Ishikawa (cell line): ENCODE measurements at regions not wholly inside any gene's neighbourhood (a gene's known extent, or its start where the extent isn't known, plus 50 kb on each side); places are given as distances from the start of the nearest gene placed in this dataset.

Experiments used
- CEBPB ChIP-seq: IDR thresholded peaks from 2 replicates; pipeline ENCODE4 v1.6.1; 2012
- CREB1 ChIP-seq: IDR thresholded peaks from 2 replicates; pipeline ENCODE4 v1.6.1; 2012; ENCODE audit warnings: low read depth
- EGR1 ChIP-seq: IDR thresholded peaks from 2 replicates; pipeline ENCODE4 v1.6.1; 2012
- EP300 ChIP-seq: IDR thresholded peaks from 2 replicates; pipeline ENCODE4 v1.6.1; 2012; ENCODE audit warnings: borderline replicate concordance
- FOXM1 ChIP-seq: IDR thresholded peaks from 2 replicates; pipeline ENCODE4 v1.6.1; 2012; ENCODE audit warnings: low read depth, borderline replicate concordance
- NFIC ChIP-seq: IDR thresholded peaks from 2 replicates; pipeline ENCODE4 v1.6.1; 2012
- RAD21 ChIP-seq: IDR thresholded peaks from 2 replicates; pipeline ENCODE4 v1.6.1; 2012; ENCODE audit warnings: low read depth
- TAF1 ChIP-seq: IDR thresholded peaks from 2 replicates; pipeline ENCODE4 v1.6.1; 2012; ENCODE audit warnings: low read depth, mild to moderate bottlenecking
- TCF12 ChIP-seq: IDR thresholded peaks from 2 replicates; pipeline ENCODE4 v1.6.1; 2012; ENCODE audit warnings: low read depth
- TEAD4 ChIP-seq: IDR thresholded peaks from 2 replicates; pipeline ENCODE4 v1.6.1; 2012
- USF1 ChIP-seq: IDR thresholded peaks from 2 replicates; pipeline ENCODE4 v1.6.1; 2012
- YY1 ChIP-seq: IDR thresholded peaks from 2 replicates; pipeline ENCODE4 v1.6.1; 2012; ENCODE audit warnings: low read depth
- ZBTB7A ChIP-seq: IDR thresholded peaks from 2 replicates; pipeline ENCODE4 v1.6.1; 2012; ENCODE audit warnings: low read depth
- TF ChIP-seq, protein P1 (sequence below): IDR thresholded peaks from 2 replicates; pipeline ENCODE4 v1.6.1; 2012
- TF ChIP-seq, protein P2 (sequence below): IDR thresholded peaks from 2 replicates; pipeline ENCODE4 v1.6.1; 2012; ENCODE audit warnings: low read depth, mild to moderate bottlenecking

DNA sequence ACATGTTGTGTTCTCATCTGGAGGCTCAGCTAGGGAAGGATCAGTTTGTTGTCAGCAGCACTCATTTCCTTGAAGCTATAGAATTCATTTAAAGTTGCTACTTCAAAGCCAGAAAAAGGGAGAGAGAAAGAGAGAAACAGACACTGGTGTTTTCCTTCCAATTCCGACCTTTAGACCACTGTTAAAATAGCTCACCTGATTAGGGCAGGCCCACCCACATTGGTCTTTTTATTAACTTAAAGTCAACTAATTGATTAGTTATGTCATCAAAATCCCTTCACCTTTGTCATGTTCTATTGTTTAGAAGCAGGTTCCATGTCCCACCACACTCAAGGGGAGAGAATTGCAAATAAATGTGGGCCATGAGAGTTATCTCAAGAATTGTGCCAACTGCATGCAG, 560.2 kb downstream of the PCDH17 start:
- TF ChIP-seq EGR1 (no peak), FOXM1 (no peak), TCF12 (no peak), USF1 (no peak), CREB1 (no peak), TEAD4 (no peak), YY1 (no peak), NFIC (no peak), RAD21 (no peak)
- TF ChIP-seq, protein P1, sequence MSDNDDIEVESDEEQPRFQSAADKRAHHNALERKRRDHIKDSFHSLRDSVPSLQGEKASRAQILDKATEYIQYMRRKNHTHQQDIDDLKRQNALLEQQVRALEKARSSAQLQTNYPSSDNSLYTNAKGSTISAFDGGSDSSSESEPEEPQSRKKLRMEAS, result no peak
- TF ChIP-seq, protein P2, sequence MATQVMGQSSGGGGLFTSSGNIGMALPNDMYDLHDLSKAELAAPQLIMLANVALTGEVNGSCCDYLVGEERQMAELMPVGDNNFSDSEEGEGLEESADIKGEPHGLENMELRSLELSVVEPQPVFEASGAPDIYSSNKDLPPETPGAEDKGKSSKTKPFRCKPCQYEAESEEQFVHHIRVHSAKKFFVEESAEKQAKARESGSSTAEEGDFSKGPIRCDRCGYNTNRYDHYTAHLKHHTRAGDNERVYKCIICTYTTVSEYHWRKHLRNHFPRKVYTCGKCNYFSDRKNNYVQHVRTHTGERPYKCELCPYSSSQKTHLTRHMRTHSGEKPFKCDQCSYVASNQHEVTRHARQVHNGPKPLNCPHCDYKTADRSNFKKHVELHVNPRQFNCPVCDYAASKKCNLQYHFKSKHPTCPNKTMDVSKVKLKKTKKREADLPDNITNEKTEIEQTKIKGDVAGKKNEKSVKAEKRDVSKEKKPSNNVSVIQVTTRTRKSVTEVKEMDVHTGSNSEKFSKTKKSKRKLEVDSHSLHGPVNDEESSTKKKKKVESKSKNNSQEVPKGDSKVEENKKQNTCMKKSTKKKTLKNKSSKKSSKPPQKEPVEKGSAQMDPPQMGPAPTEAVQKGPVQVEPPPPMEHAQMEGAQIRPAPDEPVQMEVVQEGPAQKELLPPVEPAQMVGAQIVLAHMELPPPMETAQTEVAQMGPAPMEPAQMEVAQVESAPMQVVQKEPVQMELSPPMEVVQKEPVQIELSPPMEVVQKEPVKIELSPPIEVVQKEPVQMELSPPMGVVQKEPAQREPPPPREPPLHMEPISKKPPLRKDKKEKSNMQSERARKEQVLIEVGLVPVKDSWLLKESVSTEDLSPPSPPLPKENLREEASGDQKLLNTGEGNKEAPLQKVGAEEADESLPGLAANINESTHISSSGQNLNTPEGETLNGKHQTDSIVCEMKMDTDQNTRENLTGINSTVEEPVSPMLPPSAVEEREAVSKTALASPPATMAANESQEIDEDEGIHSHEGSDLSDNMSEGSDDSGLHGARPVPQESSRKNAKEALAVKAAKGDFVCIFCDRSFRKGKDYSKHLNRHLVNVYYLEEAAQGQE, result no peak

DNA sequence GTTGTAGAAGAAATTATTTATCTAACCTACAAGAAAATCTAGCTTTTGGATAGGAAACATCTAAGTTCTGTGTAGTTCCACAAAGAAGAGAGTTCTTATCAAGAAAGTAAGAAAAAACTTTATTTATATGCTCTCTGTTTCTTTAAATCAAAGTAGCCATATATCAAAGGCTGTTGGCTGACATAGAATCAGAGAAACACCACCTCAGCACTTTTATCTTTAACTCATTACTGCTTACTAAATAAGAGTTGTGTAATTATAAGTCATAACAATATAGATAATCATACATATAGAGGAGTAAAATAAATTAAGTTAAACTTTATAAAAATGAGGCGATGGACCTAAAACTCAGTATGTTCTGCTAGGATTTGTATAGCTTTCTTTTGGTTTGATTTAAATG, 570.6 kb downstream of the PCDH17 start:
- TF ChIP-seq, protein P2, result no peak
- TF ChIP-seq USF1, result no peak

DNA sequence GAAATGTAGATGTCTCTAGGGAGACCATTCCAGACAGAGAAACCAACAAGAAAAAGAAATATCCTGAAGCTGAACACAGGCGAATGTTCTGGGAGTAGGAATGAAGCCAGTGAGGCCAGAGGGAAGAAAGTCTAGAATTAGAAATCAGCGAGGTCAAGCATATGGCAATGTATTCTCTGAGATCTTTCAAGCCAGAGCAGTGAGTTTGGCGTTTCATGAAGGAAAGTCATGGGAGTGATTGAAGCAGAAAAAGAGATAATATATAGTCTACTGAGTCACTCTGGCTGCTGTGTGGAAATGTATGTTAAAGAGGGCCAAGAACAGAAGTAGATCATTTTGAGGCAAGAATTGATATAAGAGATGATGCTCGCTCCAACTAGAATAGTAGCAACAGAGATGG, 576.0 kb downstream of the PCDH17 start:
- TF ChIP-seq FOXM1, result no peak
- no peak for TF ChIP-seq TEAD4
- no peak for TF ChIP-seq ZBTB7A
- no peak for TF ChIP-seq EGR1
- TF ChIP-seq CREB1, result no peak
- no peak for TF ChIP-seq RAD21
- TF ChIP-seq, protein P1, result no peak
- no peak for TF ChIP-seq CEBPB
- TF ChIP-seq YY1, result no peak

DNA sequence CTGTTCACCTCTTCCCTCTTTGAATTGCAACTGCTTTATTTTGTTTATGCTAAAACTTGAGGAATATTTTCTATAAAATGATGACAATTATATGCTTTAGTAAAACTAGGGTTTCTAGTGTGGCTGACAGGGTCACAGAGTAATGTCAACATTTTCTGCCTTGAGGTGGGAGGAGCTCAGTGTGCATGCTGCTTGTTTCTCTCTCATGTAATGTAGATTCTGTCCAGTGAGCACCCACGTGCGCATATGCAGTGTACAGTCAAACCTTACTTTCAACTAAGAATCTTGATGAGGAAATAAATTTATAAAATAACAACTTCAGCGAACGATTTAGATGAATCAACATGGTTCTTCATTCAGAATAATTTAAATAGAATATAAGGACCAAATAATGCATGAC, 603.9 kb downstream of the PCDH17 start:
- TF ChIP-seq YY1, result no peak
- no peak for TF ChIP-seq RAD21
- no peak for TF ChIP-seq FOXM1
- TF ChIP-seq TAF1, result no peak
- TF ChIP-seq, protein P2, result no peak
- TF ChIP-seq TEAD4, result no peak
- TF ChIP-seq, protein P1, result no peak
- no peak for TF ChIP-seq CREB1
- no peak for TF ChIP-seq EP300
- TF ChIP-seq TCF12, result no peak
- no peak for TF ChIP-seq ZBTB7A
- TF ChIP-seq NFIC, result no peak
- no peak for TF ChIP-seq USF1
- no peak for TF ChIP-seq EGR1
- no peak for TF ChIP-seq CEBPB
